GM12892 (cell line): ENCODE measurements at regions not wholly inside any gene's neighbourhood (a gene's known extent, or its start where the extent isn't known, plus 50 kb on each side); places are given as distances from the start of the nearest gene placed in this dataset.

Source experiments
- POLR2A ChIP-seq: IDR thresholded peaks from 2 replicates; pipeline ENCODE4 v1.6.1; 2011; ENCODE audit warnings: low read depth, low read length, control low read depth
- POLR2AphosphoS5 ChIP-seq: IDR thresholded peaks from 2 replicates; pipeline ENCODE4 v1.6.1; 2011; ENCODE audit warnings: low read depth, low read length, control low read depth

GRCh38 chr13:47249266-47249665, 352.4 kb upstream of the HTR2A start:
- TF ChIP-seq POLR2AphosphoS5 (no peak), POLR2A (no peak)
